HPDE6-E6E7 (cell line): ENCODE measurements at regions not wholly inside any gene's neighbourhood (a gene's known extent, or its start where the extent isn't known, plus 50 kb on each side); places are given as distances from the start of the nearest gene placed in this dataset.
A peak's percentile ranks its signal among the peaks of the same experiment; 100 is the strongest.

Experiments
- DNase-seq: peaks from one replicate; pipeline ENCODE4 v3.0.0; 2011; ENCODE audit warnings: missing footprints; ENCODE audit errors: extremely low spot score

DNA sequence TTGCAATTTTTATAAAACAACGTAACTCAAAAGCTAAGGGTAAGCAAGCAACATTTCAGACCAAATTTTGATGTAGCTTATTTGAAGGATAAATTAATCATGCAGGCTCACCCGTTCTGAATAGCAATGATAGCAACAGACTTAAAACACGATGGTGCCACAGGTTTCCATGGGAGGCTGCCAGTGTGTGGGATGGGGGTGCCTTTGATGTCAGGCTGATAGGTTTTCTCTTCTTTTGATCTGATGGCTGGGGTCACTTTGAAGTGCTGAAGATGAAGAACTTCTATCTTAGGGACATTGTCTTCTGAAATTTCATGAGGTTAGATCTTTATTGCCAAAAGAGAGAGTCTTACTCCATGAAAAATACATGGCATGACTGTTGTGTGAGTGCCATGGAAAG lies 206.8 kb downstream of the LPIN1 start:
- no peak for DNase-seq

DNA sequence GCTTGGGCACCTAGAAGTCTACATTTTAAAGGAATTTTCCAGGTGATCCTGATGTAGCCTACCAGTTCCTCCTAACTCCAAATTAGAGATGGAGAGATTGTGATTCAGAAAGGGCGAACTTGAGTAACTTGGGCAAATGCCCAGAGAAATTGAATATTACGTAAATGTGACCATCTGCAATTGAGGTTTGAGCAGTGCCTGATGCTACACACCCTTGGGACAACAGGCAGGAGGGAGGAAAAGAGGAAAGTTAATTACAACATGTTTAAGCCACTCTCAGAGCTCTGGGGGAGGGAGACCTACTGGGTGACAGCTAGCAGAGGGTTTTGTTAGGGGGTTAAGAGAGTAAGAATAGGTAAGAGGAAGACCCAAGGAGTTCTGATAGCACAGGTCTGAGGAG lies 208.9 kb downstream of the LPIN1 start:
- DNase-seq, result no peak

- DNase-seq, result no peak
Measured at GRCh38 chr2:11955884-11956291, 209.5 kb downstream of the LPIN1 start.

GRCh38 chr2:11962707-11963328 lies 216.4 kb downstream of the LPIN1 start:
- no peak for DNase-seq

DNA sequence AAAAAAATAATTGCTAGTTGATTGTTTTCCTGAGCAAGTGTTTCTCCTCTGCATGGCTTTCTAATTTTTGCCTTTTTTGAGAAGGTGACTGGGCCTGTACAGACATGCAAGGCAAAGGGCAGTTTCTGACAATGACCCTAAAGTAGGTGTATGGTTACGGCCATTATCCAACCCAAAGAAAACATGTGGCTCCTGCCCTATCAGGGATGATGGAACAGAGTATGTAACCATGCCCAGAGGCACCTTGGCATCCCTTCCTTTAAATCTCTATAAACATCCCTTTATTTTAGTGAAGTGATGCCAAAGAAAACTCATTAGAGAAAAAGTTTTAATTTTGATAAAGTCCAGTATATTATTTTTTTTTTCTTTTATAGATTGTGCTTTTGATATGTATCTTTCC lies 217.5 kb downstream of the LPIN1 start:
- DNase-seq, result no peak

DNA sequence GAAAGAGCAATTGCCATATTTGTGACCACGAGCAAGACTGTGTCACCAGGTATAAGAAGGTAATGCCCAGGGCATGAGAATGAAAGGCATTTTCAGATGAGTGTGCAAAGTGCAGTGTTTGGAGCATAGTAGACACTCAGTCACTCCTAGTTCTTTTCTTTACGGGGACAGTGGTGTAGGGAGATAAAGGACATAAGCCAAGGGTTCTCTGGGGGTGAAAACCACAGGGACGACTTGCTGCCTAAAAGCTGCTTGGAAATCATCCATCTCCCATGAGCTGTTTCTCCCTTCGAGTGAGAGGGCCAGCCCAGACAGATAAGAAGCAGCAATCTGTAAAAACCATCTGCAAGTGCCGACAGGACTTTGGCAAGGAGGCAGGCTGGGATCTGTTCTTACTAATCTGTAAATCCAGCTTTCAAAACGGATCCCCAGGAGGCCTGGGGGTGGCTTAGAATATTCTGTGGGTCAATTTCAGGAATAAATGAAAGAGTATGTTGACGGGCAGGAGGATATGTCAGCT lies 221.6 kb downstream of the LPIN1 start:
- DNase-seq, result peak; percentile 58

- DNase-seq, result no peak
Measured at GRCh38 chr2:11968521-11968920, 222.1 kb downstream of the LPIN1 start.

DNA sequence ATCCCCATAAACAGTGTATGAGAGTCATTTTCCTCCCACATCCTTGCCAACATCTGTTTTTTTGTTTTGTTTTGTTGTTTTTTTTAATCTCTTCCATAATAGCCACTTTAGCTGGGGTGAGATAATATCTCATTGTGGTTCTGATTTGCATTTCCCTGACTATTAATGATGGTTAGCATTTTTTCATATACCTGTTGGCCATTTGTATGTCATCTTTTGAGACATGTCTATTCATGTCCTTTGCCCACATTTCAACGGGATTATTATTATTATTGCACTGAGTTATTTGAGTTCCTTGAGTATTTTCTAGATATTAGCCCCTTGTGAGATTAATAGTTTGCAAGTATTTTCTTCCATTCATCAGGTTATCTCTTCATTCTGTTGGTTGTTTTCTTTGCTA lies 223.3 kb downstream of the LPIN1 start:
- DNase-seq, result no peak

- no peak for DNase-seq
Measured at GRCh38 chr2:11974573-11974972, 228.1 kb downstream of the LPIN1 start.

- no peak for DNase-seq
Measured at GRCh38 chr2:11975373-11975772, 228.9 kb downstream of the LPIN1 start.

DNA sequence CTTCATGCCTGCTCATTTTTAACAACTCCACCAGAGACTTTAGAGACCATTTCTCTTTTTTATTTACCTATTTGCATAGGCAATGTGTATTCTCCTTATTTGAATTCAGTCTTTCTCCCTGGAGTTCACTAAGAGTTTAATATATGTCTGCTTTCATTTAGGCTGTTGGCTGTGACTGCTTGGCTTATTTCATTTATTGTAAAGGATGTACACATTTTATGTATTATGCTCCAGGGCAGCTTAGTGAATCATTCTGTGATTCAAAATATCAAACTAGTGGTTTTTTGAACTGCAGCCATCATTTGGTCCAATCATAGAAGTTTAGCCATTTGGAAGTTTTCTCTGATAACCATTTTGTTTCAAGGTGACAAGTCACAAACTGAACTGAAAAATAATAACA lies 229.6 kb downstream of the LPIN1 start:
- no peak for DNase-seq

DNA sequence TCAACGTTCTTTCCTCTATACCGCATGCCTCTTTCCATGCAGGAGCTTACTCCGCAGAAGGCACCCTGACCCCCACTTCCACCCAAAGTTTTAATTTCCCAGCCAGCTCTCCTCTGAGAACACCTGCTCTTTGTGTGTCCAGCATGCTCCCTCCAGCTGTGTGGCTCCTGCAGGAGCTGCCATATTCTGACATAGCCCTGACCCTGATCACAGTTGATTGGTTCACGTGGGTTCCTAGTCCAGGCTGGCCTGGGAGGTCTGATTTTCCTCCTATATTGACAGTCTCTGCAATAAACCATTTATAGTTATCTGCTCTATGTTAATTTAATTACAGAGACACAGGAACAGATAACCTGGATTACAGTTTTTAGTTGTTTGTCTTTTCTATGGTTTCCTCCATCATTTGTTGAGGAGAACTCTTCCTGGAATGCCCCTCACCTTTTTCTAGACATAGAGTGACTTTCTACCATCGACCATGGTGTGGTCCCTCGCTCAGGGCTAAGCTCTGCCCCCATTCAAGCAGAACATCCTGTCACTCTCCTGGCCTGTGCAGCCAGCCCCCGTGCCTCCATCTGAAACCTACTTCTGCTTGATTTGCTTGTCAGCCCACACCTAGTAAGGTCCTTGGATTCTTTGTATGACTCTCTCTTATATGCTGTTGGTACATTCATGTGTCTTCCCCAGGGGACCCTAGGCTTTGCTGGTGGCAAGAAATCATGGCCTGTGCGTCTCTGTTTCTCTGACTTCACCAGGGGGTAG lies 231.5 kb downstream of the LPIN1 start:
- DNase-seq, result no peak

GRCh38 chr2:11980809-11981208 lies 234.4 kb downstream of the LPIN1 start:
- DNase-seq, result no peak

GRCh38 chr2:11983401-11983800 lies 237.0 kb downstream of the LPIN1 start:
- no peak for DNase-seq

DNA sequence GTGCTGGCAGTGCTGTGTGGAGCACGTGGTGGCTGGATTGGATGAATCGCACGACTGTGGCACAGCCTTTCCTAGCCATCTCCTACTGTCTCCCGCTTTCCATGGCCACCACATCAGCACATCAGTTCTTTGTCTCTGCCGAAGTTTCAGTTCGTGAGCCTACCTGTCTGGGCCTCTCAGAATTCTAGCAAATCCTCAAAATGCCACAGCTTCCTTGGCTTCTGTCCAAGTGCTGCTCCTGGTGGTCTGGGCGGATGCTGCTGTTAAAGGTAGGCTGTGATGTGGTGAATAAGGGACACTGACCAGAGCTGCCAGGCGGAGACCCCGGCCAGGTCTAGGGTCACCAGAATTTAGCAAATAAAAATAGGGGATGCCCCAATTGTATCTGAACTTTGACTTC lies 237.4 kb downstream of the LPIN1 start:
- no peak for DNase-seq

- DNase-seq, result no peak
Measured at GRCh38 chr2:11984316-11985158, 238.1 kb downstream of the LPIN1 start.

- no peak for DNase-seq
Measured at GRCh38 chr2:11985817-11986566, 239.6 kb downstream of the LPIN1 start.

GRCh38 chr2:11987151-11987550 lies 240.7 kb downstream of the LPIN1 start:
- no peak for DNase-seq

- no peak for DNase-seq
Measured at GRCh38 chr2:11988691-11989353, 242.4 kb downstream of the LPIN1 start.

GRCh38 chr2:11989354-11989703 lies 242.9 kb downstream of the LPIN1 start:
- DNase-seq, result no peak

GRCh38 chr2:11990576-11990975 lies 244.1 kb downstream of the LPIN1 start:
- DNase-seq, result no peak
